DND-41 (cell line): ENCODE measurements at regions not wholly inside any gene's neighbourhood (a gene's known extent, or its start where the extent isn't known, plus 50 kb on each side); places are given as distances from the start of the nearest gene placed in this dataset.

ENCODE experiments used
- CTCF ChIP-seq: IDR thresholded peaks from 2 replicates; pipeline ENCODE4 v1.5.1; 2012; ENCODE audit warnings: borderline replicate concordance, low read length, moderate library complexity, mild to moderate bottlenecking; ENCODE audit not compliant: poor library complexity, severe bottlenecking; ENCODE audit errors: extremely low read depth
- EZH2 ChIP-seq: IDR thresholded peaks from 3 replicates; pipeline ENCODE4 v1.6.1; 2012; ENCODE audit warnings: borderline replicate concordance, low read depth, mild to moderate bottlenecking, moderate library complexity, low read length, inconsistent platforms; ENCODE audit not compliant: severe bottlenecking

- TF ChIP-seq CTCF (no peak), EZH2 (no peak)
These were observed 469.5 kb downstream of the POM121L12 start for GRCh38 chr7:53504914-53505313.
